ENCODE measurements at regions not wholly inside any gene's neighbourhood (a gene's known extent, or its start where the extent isn't known, plus 50 kb on each side); places are given as distances from the start of the nearest gene placed in this dataset.

GRCh38 chr5:121795511-121795910 lies 56.2 kb upstream of the FTMT start:
- intact Hi-C loops (cut with micrococcal nuclease; ENCODE audit: unreplicated experiment), result no loop called here
- DNase-seq, result no peak

GRCh38 chr5:121797681-121798518 lies 53.8 kb upstream of the FTMT start:
- 0 out of 2 replicates have a peak, but pooled peaks cover 3% of the 10 kb centered on the region for H3K9me2 ChIP-seq (ENCODE audit: insufficient read depth)
- H4K20me1 ChIP-seq (ENCODE audit: insufficient read depth), result 0 out of 2 replicates have a peak, but pooled peaks cover 3% of the 10 kb centered on the region
- no peaks in the 10 kb centered on the region for H3K79me2 ChIP-seq (ENCODE audit: low read depth)
- H3K27ac ChIP-seq, result no peak overlapping the region
- no peaks in the 10 kb centered on the region for H3K4me1 ChIP-seq (replicated peaks; ENCODE audit: insufficient read depth)
- no peaks in the 10 kb centered on the region for H3K9me3 ChIP-seq (ENCODE audit: insufficient read depth, low read depth)
- H3K27me3 ChIP-seq (ENCODE audit: insufficient read depth, low read depth), result no peaks in the 10 kb centered on the region
- no peak overlapping the region for H3K4me2 ChIP-seq
- no peak for DNase-seq
- ChIA-PET POLR2A (ENCODE audit: unreplicated experiment) (no interaction called here), CTCF (no interaction called here)
- no peak overlapping the region; the same call in 1 of the 2 replicates for H2AFZ ChIP-seq
- H3K36me3 ChIP-seq (ENCODE audit: low read depth), result no peaks in the 10 kb centered on the region
- no peak for TF ChIP-seq CTCF (conservative IDR thresholded peaks at IDR 0.05)
- TF ChIP-seq EZH2 (IDR thresholded peaks at IDR 0.05; ENCODE audit: low read depth), result no peak
- BruUV-seq (replicated peaks), result no TSS peak
- no peaks in the 10 kb centered on the region for H3F3A ChIP-seq (ENCODE audit: insufficient read depth, low read depth)
- intact Hi-C loops (cut with micrococcal nuclease; ENCODE audit: unreplicated experiment), result no loop called here
- H3K4me3 ChIP-seq, result no peak overlapping the region

More at GRCh38 chr5:121795511-121795910, 56.2 kb upstream of the FTMT start:
- Histone ChIP-seq H3K36me3 (ENCODE audit: low read depth) (no peaks in the 10 kb centered on the region), H2AFZ (no peak overlapping the region), H3K27me3 (ENCODE audit: insufficient read depth, low read depth) (no peaks in the 10 kb centered on the region), H3K9me2 (ENCODE audit: insufficient read depth) (0 out of 2 replicates have a peak, but pooled peaks cover 3% of the 10 kb centered on the region), H3K27ac (no peak overlapping the region), H3K9me3 (ENCODE audit: insufficient read depth, low read depth) (no peaks in the 10 kb centered on the region), H3F3A (ENCODE audit: insufficient read depth, low read depth) (no peaks in the 10 kb centered on the region), H3K4me2 (no peak overlapping the region), H3K4me3 (no peak overlapping the region), H3K79me2 (ENCODE audit: low read depth) (no peaks in the 10 kb centered on the region), H3K4me1 (replicated peaks; ENCODE audit: insufficient read depth) (no peaks in the 10 kb centered on the region), H4K20me1 (ENCODE audit: insufficient read depth) (0 out of 2 replicates have a peak, but pooled peaks cover 3% of the 10 kb centered on the region)
- POLR2A ChIA-PET (ENCODE audit: unreplicated experiment), result no interaction called here
- no TSS peak for BruUV-seq (replicated peaks)
- CTCF ChIA-PET, result no interaction called here
- no peak for TF ChIP-seq EZH2 (IDR thresholded peaks at IDR 0.05; ENCODE audit: low read depth)
- TF ChIP-seq CTCF (conservative IDR thresholded peaks at IDR 0.05), result no peak
